GM12873 (cell line): ENCODE measurements at regions not wholly inside any gene's neighbourhood (a gene's known extent, or its start where the extent isn't known, plus 50 kb on each side); places are given as distances from the start of the nearest gene placed in this dataset.

ENCODE experiments used
- TF ChIP-seq, protein P1 (sequence below): IDR thresholded peaks from 2 replicates; pipeline ENCODE4 v1.5.1; 2012; ENCODE audit warnings: low read depth, mild to moderate bottlenecking, moderate library complexity, low read length, control low read depth; ENCODE audit not compliant: insufficient read depth; ENCODE audit errors: missing control alignments

DNA sequence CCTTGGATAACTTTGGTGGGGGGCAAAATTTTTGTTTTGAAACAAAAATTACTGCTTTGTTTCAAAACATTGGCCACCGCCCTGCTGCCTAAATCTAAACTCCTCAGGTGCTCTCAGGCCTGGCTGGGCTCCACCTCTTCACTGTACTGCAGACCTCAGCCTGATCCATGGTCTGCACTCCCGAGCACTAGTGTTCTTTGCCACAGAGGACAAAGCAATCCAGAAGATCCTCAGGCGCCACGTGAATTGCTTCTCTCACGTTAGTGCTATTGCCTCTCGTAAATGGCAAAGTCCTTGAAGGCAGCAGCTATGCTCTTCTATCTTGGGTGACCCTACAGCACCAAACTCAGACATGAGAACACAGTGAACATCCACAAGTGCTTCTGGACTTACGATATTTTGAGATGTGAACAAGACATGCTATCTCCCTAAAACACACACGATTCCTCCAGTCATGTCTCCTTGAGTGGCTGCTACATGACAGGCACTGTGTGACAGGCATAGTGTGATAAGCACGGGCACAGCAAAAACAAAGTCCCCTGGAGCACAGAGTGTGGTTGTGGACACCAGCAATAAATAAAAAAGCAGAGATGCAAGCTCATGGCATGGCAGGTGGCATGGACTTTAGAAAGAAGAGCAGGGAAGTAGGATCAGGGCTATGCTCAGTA lies 582.1 kb upstream of the DPP6 start:
- TF ChIP-seq, protein P1, sequence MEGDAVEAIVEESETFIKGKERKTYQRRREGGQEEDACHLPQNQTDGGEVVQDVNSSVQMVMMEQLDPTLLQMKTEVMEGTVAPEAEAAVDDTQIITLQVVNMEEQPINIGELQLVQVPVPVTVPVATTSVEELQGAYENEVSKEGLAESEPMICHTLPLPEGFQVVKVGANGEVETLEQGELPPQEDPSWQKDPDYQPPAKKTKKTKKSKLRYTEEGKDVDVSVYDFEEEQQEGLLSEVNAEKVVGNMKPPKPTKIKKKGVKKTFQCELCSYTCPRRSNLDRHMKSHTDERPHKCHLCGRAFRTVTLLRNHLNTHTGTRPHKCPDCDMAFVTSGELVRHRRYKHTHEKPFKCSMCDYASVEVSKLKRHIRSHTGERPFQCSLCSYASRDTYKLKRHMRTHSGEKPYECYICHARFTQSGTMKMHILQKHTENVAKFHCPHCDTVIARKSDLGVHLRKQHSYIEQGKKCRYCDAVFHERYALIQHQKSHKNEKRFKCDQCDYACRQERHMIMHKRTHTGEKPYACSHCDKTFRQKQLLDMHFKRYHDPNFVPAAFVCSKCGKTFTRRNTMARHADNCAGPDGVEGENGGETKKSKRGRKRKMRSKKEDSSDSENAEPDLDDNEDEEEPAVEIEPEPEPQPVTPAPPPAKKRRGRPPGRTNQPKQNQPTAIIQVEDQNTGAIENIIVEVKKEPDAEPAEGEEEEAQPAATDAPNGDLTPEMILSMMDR = no peak

DNA sequence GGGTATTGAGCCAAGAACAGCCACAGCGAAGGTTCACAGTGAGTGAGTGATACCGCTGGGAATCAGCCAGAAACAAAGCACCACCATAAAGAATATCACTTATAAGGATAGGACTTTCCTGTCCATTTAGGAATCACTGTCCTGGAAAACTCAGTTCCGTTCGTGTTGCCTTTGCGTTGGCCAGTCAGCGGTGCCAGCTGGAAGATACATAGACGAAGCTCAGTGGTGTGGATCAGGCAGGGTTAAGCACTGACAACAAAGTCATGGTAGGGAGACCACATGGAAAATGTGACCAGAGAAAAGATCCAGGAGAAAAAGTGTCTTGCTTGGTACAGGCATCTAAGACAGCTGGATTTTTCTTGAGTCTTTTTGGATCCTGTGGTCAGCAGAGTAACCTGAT lies 579.7 kb upstream of the DPP6 start:
- TF ChIP-seq, protein P1 = no peak

DNA sequence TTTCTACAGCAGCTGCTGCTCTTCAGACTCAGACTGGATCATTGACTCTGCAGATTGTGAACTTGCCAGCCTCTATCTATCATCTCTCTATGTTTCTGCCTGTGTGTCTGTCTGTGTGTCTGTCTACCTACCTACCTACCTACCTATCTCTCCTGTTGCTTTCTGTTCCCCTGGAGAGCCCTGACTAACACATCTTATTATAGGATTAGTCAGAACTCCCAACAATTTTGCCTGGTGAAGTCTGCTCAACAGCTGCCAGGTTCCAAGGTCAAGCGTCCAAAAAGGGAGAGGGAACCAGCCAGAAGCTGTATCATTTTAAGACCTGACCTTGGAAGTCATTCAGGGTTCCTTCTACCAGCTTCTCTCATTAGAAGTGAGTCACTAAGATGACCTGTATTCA lies 579.0 kb upstream of the DPP6 start:
- TF ChIP-seq, protein P1 = no peak

DNA sequence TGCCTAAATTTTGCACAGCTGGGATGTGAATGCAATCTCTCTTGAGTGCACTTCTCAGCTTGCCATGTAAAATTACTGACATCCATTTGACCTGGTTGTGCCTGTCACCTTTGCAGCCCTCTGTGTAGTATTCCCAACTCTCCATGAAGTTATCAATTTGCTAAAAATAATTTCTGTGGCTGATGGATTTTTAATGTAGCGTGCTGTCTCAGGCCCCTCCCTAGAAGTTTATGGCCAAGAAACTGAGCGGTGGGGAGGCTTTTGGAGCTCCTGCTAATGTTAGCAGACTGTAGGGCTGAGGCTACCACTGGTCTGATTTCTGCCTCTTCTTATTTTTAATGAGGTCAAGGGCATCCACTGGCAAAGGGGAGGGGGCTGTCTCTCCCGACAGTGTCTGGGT lies 577.0 kb upstream of the DPP6 start:
- TF ChIP-seq, protein P1 = no peak

DNA sequence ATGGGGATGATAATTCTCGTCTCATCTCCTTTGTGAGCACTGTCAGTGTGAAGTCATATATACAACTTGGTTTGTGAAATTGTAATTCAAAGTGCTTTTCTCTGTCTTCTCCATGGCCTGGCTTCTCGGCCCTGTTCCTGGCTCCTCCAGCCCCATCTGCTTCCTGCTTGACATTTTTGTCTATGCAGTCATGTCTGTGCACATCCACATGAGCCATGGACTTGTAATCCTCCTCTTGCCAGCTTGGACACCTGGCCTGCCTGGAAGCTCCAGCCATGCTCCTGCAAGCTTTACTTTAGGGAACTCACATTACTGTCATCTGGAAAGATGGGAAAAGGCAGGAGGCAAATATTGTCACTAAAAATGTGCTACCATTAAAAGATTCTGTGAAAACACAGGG lies 576.0 kb upstream of the DPP6 start:
- TF ChIP-seq, protein P1 = no peak

DNA sequence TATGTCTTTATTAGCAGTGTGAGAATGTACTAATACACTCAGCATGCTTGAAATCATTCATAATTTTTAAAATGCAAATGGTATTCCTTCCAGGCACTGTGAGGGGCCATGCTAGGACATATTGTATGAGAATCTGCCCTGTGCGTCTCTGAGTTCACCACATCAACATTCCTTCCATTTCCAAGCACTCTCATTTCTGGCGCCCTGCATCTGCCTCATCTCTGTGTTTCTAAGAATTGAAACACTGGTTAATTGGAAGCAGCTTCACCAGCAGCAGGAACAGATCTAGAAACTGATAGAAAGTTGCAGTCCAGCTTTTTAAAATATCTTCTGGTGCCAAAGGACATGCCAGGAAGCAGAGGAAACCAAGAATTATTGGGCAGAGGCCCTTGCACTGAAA lies 555.9 kb upstream of the DPP6 start:
- TF ChIP-seq, protein P1 = no peak

DNA sequence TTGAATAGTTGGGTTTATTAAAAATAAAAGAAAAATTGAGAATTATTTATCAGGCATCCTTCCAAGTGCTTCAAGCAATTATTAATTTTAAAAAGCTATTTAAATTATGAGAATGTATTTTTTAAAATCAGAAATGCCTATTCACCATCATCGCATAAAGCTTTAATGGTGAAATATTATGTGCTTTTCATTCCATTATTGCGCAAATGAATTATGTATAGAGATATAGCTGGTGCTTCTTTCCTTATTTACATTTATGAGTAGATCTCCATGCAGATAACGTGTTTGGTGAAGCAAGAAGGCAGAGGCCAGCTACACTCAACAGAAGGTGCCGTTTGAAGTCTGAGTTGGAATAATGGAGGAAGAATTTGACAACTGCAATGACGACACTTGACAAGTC lies 549.1 kb upstream of the DPP6 start:
- TF ChIP-seq, protein P1 = no peak
